ENCODE measurements at regions not wholly inside any gene's neighbourhood (a gene's known extent, or its start where the extent isn't known, plus 50 kb on each side); places are given as distances from the start of the nearest gene placed in this dataset.

DNA sequence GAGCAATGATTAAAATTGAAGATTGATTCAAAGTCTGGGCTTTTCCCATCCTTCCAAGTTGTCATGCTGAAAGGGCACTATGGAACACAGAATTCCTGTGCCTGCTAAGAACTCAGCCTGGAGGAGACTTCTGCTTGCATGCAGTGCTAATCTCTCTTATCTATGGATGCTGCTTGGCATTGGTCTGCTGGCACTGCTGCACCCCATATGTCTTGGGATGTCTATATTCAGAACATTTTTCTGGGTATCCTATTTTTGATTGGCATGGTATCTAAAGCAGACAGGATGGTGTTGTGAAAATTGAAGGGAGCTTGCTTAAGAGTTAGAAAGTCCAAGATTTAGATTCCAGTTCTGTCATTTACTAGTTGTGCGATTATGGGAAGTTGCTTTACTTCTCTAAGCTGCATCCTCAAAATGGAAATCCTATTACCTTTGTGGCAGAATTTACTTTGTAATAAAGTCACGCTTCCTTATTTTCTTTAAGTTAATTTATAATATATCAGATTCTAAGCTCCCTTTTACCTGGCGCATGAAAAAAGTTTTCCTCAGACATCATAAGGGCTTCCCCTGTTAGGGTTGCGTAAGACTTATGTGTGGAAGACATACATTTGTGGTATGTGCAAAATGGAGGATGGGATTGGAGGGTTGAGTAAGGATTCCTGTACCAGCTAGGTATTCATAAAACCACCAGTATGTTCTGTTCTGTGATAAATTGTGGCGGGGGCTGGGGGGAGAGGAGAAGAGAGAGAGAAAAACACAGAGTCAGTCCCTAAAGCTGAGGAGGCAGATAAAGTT, 254.0 kb downstream of the DMAC1 start:
- no peak overlapping the region for H3K27ac ChIP-seq (ENCODE audit: extremely low read depth, low read depth, low read length)
- H3K9me3 ChIP-seq (ENCODE audit: control insufficient read depth, insufficient read depth, low read depth, low read length): no peaks in the 10 kb centered on the region
- no peak for TF ChIP-seq ZNF114 (tag by site-specific recombination; IDR thresholded peaks at IDR 0.05)
- no peak for TF ChIP-seq OSR2 (tag by site-specific recombination; IDR thresholded peaks at IDR 0.05)
- TF ChIP-seq ZNF654 (tag by site-specific recombination; IDR thresholded peaks at IDR 0.05; ENCODE audit: low read depth): no peak
- TF ChIP-seq ZNF473 (tag by site-specific recombination; IDR thresholded peaks at IDR 0.05): no peak
- TF ChIP-seq, protein P1, sequence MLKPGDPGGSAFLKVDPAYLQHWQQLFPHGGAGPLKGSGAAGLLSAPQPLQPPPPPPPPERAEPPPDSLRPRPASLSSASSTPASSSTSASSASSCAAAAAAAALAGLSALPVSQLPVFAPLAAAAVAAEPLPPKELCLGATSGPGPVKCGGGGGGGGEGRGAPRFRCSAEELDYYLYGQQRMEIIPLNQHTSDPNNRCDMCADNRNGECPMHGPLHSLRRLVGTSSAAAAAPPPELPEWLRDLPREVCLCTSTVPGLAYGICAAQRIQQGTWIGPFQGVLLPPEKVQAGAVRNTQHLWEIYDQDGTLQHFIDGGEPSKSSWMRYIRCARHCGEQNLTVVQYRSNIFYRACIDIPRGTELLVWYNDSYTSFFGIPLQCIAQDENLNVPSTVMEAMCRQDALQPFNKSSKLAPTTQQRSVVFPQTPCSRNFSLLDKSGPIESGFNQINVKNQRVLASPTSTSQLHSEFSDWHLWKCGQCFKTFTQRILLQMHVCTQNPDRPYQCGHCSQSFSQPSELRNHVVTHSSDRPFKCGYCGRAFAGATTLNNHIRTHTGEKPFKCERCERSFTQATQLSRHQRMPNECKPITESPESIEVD (tag by site-specific recombination; IDR thresholded peaks at IDR 0.05): no peak
- no peak for TF ChIP-seq ZBTB8A (tag by site-specific recombination; IDR thresholded peaks at IDR 0.05)
- TF ChIP-seq ZNF19 (tag by site-specific recombination; IDR thresholded peaks at IDR 0.05; ENCODE audit: low read depth): no peak
- no peak for TF ChIP-seq ZNF24 (tag by site-specific recombination; IDR thresholded peaks at IDR 0.05)
- no peak for TF ChIP-seq ZNF561 (tag by site-specific recombination; IDR thresholded peaks at IDR 0.05; ENCODE audit: borderline replicate concordance)
- no peak for TF ChIP-seq ZFHX2 (tag by site-specific recombination; conservative IDR thresholded peaks at IDR 0.05)
- TF ChIP-seq ZNF776 (tag by site-specific recombination; IDR thresholded peaks at IDR 0.05; ENCODE audit: borderline replicate concordance): no peak
- TF ChIP-seq ZNF248 (tag by site-specific recombination; IDR thresholded peaks at IDR 0.05): no peak
- TF ChIP-seq ZNF23 (tag by site-specific recombination; IDR thresholded peaks at IDR 0.05; ENCODE audit: borderline replicate concordance): no peak
- no peak for TF ChIP-seq ZNF530 (tag by site-specific recombination; IDR thresholded peaks at IDR 0.05; ENCODE audit: low read depth)
- no peak for TF ChIP-seq ZNF223 (tag by site-specific recombination; IDR thresholded peaks at IDR 0.05)
- TF ChIP-seq, protein P2, sequence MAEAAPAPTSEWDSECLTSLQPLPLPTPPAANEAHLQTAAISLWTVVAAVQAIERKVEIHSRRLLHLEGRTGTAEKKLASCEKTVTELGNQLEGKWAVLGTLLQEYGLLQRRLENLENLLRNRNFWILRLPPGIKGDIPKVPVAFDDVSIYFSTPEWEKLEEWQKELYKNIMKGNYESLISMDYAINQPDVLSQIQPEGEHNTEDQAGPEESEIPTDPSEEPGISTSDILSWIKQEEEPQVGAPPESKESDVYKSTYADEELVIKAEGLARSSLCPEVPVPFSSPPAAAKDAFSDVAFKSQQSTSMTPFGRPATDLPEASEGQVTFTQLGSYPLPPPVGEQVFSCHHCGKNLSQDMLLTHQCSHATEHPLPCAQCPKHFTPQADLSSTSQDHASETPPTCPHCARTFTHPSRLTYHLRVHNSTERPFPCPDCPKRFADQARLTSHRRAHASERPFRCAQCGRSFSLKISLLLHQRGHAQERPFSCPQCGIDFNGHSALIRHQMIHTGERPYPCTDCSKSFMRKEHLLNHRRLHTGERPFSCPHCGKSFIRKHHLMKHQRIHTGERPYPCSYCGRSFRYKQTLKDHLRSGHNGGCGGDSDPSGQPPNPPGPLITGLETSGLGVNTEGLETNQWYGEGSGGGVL (tag by site-specific recombination; IDR thresholded peaks at IDR 0.05): no peak
- TF ChIP-seq ZNF169 (tag by site-specific recombination; IDR thresholded peaks at IDR 0.05): no peak
- TF ChIP-seq ZNF121 (tag by site-specific recombination; IDR thresholded peaks at IDR 0.05): no peak
- TF ChIP-seq, protein P3, sequence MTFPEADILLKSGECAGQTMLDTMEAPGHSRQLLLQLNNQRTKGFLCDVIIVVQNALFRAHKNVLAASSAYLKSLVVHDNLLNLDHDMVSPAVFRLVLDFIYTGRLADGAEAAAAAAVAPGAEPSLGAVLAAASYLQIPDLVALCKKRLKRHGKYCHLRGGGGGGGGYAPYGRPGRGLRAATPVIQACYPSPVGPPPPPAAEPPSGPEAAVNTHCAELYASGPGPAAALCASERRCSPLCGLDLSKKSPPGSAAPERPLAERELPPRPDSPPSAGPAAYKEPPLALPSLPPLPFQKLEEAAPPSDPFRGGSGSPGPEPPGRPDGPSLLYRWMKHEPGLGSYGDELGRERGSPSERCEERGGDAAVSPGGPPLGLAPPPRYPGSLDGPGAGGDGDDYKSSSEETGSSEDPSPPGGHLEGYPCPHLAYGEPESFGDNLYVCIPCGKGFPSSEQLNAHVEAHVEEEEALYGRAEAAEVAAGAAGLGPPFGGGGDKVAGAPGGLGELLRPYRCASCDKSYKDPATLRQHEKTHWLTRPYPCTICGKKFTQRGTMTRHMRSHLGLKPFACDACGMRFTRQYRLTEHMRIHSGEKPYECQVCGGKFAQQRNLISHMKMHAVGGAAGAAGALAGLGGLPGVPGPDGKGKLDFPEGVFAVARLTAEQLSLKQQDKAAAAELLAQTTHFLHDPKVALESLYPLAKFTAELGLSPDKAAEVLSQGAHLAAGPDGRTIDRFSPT (tag by site-specific recombination; IDR thresholded peaks at IDR 0.05): no peak
- no peak for TF ChIP-seq ZNF112 (tag by site-specific recombination; IDR thresholded peaks at IDR 0.05)
- H3K4me3 ChIP-seq (ENCODE audit: low read depth, low read length): no peak overlapping the region
- ChIA-PET POLR2A (no interaction called here), CTCF (interaction anchor here (1.2 kb wide), 1 partner anchor 143 kb away, joined by 6 read pairs; no protein-coding TSS in a partner anchor)
- H3K36me3 ChIP-seq (ENCODE audit: control insufficient read depth in 2 of 2, insufficient read depth in 1 of 2, low read length in 2 of 2): no peaks in the 10 kb centered on the region
- H3K4me1 ChIP-seq (ENCODE audit: control insufficient read depth, insufficient read depth, low read length): no peaks in the 10 kb centered on the region

DNA sequence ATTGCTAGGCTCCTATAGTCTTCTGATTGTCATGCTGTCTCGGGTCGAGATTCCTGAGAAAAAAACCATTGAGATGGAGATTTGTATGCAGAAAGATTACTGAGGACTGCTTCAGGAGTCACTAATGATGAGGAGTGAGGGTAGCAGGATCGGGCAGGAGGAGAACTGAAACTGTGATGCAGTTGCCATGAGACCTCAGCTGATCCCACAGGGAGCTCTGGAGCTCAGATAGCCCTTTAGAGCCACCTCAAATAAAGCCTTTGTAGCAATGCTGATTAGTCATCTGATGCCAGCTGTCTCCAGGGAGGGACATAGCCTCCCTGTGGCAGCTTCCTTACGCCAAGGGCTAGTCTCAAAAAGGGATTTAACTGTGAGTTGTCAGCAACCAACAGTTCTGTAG, 256.9 kb downstream of the DMAC1 start:
- Histone ChIP-seq H3K9me3 (ENCODE audit: control insufficient read depth, insufficient read depth, low read depth, low read length) (no peaks in the 10 kb centered on the region), H3K4me3 (ENCODE audit: low read depth, low read length) (no peak overlapping the region), H3K27ac (ENCODE audit: extremely low read depth, low read depth, low read length) (no peak overlapping the region), H3K36me3 (ENCODE audit: control insufficient read depth in 2 of 2, insufficient read depth in 1 of 2, low read length in 2 of 2) (no peaks in the 10 kb centered on the region), H3K4me1 (ENCODE audit: control insufficient read depth, insufficient read depth, low read length) (no peaks in the 10 kb centered on the region)
- CTCF ChIA-PET: interaction anchor here (0.6 to 1.0 kb wide), 4 partner anchors 141 to 633 kb away, joined by 3 to 5 read pairs (median 4); no protein-coding TSS in a partner anchor
- no peak for TF ChIP-seq ZNF791 (tag by site-specific recombination; IDR thresholded peaks at IDR 0.05)
- POLR2A ChIA-PET: no interaction called here

All from HEK293 (cell line).